LNCAP (cell line): ENCODE measurements at regions not wholly inside any gene's neighbourhood (a gene's known extent, or its start where the extent isn't known, plus 50 kb on each side); places are given as distances from the start of the nearest gene placed in this dataset.

Source experiments
- TF ChIP-seq, protein P1 (sequence below): fragments of 450-650 bp; IDR thresholded peaks from 2 replicates; pipeline ENCODE4 v1.5.1; 2017; ENCODE audit warnings: mild to moderate bottlenecking

DNA sequence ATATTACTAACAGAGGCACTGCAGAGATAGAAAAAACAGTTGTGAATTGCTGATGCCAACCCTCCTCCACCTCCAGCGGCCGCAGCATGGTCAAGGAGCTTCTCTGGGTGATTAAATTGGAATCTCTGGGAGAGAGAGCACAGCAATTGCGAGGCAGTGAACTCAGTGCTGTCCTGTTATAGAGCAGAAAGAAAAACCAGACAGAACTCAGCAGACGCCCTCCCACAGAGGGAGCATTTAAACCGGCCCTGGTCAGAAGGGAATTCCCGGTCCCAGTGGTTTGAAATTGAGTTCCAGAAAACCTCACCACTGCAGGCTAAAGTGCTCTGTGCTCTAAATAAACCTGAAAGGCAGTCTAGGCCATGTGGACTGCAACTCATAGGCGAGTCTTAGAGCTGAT, 175.4 kb downstream of the SQOR start:
- TF ChIP-seq, protein P1, sequence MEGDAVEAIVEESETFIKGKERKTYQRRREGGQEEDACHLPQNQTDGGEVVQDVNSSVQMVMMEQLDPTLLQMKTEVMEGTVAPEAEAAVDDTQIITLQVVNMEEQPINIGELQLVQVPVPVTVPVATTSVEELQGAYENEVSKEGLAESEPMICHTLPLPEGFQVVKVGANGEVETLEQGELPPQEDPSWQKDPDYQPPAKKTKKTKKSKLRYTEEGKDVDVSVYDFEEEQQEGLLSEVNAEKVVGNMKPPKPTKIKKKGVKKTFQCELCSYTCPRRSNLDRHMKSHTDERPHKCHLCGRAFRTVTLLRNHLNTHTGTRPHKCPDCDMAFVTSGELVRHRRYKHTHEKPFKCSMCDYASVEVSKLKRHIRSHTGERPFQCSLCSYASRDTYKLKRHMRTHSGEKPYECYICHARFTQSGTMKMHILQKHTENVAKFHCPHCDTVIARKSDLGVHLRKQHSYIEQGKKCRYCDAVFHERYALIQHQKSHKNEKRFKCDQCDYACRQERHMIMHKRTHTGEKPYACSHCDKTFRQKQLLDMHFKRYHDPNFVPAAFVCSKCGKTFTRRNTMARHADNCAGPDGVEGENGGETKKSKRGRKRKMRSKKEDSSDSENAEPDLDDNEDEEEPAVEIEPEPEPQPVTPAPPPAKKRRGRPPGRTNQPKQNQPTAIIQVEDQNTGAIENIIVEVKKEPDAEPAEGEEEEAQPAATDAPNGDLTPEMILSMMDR: no peak

DNA sequence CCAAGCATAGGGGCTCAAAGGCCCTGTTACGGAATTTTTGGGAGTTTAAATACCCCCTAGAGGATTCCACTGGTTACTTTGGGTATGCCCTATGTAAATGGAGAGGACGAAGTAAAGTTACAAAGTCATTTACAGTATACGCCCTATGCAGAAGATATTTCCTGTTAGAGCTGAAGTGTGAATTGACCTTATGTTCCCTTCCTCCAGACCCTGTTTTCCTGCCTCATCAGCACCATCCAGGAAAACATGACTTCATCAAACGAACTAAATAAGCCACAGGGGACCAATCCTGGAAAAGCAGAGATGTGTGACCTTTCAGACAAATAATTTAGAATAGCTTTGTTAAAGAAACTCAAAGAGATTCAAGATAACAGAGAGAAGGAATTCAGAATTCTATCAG, 177.4 kb downstream of the SQOR start:
- TF ChIP-seq, protein P1: no peak

DNA sequence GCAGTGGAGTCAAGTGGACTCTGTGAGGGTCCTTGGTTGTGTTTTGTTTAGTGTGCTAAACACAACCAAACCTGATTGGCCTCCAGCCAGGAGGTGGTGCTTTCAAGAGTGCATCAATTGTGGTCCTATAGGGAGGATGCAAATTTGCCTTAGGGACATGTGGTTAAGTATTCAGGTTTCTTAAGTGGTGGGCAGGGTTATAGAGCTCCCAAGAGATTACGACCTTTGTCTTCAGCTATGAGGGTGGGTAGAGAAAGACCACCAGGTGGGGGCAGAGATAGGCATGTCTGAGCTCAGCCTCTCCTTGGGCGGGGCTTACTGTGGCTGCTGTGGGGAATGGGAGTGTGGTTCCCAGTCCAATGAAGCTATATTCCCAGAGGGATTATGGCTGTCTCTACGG, 186.6 kb downstream of the SQOR start:
- TF ChIP-seq, protein P1: no peak

DNA sequence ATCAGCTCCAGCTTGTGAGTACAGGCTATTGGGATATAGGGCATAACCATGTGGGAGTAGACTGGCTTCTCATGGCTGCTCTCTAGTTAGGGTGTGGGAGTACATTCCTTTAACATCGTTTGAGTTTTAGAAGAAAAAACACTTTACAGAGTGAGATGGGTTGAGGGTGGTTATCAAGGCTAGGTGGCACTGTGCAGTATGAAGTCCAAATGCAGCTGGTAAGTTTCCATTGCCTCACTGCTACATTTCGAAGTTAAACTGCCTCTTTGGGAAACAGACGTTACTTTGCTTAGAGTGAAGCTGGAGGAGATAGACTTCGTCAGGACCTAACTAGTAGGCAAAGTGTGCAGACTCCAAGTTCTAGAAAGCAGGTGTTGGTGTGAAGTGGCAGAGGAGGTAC, 192.4 kb downstream of the SQOR start:
- TF ChIP-seq, protein P1: no peak

DNA sequence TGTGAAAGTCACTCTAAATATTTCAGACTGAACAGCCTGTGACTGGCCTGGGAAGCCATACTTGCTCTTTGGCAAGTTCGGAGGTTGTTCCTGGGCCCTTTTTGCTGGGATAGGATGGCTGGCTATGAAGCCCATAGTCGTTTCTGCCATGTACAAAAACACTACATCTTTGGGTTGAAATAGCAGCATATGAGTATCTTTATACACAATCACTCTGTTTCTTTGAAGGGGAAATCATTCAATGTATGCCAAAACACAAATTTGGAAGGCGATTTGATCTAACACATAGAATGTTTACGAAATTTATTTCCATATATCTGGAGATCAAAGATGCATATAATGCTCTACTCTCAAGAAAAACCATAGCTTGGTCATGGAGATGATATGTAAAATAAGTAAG, 192.9 kb downstream of the SQOR start:
- TF ChIP-seq, protein P1: no peak

DNA sequence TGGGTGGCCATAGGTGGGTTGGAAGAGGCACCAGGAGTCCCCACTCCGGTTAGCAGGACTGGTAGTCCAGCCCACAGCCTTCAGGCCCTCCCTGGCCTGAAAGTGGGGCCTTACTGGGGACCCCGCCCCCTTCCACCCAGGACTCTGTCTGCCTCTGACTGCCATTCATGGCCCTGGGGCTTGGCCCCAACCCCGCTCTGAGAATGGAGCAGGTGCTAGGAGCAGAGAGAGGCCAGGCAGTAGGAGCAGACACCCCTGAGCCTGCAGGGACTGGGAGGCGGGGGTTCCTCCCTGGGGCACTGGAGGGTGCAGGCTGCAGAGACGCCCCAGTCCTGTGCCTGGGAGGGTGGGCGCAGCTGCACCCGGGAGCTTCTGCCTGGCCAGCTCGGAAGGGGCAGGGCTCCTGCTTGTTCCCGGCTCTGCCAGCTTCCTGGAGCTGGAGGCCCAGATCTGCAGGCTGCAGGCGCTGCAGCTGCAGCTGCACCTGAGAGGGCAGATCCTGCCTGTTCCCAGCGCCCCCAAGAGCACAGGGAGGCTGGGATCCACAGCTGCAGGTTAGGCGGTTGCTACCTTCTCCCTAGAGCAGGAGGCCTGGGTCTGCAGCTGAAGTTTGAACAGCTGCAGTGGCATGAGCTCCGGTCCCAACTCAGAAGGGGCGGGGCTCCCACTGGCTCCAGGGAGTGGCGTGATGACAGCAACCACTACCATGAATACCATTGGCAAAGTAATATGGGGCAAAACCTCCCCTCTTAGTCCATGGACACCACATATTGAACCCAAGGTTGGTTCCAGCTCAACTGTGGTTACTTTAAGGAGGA, 194.7 kb downstream of the SQOR start:
- TF ChIP-seq, protein P1: no peak

DNA sequence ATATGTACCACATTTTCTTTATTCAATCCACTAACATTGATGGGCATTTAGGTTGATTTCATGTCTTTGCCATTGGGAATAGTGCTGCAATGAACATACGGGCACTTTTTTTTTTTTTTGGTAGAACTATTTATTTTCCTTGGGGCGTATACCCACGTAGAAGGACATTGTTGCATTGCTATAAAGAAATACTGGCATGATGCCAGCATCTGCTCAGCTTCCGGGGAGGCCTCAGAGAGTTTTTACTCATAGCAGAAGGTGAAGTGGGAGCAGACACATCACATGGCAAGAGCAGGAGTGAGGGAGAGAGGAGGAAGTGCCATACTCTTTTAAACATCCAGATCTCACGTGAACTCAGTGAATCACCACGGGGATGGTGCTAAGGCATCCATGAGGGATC, 197.0 kb downstream of the SQOR start:
- TF ChIP-seq, protein P1: no peak

DNA sequence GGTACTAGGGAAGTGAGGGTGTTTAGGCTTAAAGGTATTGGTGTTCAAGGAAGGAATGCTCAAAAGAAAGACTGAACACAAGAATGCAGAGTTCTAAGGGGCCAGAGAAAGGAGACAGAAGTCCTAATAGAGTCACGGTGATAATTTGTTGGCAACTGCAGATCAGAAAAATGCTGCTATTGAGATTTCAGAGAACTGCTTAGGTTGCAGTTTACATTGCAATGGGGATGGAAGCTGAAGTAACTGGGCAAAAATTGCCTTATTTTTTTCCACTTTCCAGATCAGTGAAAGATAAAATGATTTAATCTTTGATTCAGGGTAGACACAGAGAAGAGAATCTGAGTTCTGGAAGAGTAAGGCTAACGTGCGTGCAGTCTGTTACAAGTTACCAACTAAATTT, 199.8 kb downstream of the SQOR start:
- TF ChIP-seq, protein P1: no peak
